ENCODE measurements at regions not wholly inside any gene's neighbourhood (a gene's known extent, or its start where the extent isn't known, plus 50 kb on each side); places are given as distances from the start of the nearest gene placed in this dataset.

- H3K27me3 ChIP-seq (replicated peaks; ENCODE audit: control insufficient read depth, insufficient read depth, low read length): no peaks in the 10 kb centered on the region
- TF ChIP-seq, protein P1, sequence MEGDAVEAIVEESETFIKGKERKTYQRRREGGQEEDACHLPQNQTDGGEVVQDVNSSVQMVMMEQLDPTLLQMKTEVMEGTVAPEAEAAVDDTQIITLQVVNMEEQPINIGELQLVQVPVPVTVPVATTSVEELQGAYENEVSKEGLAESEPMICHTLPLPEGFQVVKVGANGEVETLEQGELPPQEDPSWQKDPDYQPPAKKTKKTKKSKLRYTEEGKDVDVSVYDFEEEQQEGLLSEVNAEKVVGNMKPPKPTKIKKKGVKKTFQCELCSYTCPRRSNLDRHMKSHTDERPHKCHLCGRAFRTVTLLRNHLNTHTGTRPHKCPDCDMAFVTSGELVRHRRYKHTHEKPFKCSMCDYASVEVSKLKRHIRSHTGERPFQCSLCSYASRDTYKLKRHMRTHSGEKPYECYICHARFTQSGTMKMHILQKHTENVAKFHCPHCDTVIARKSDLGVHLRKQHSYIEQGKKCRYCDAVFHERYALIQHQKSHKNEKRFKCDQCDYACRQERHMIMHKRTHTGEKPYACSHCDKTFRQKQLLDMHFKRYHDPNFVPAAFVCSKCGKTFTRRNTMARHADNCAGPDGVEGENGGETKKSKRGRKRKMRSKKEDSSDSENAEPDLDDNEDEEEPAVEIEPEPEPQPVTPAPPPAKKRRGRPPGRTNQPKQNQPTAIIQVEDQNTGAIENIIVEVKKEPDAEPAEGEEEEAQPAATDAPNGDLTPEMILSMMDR (IDR thresholded peaks at IDR 0.05; ENCODE audit: insufficient read depth, low read length, poor library complexity, severe bottlenecking): no peak
- no peak overlapping the region for H3K4me3 ChIP-seq (replicated peaks; ENCODE audit: low read depth, low read length)
- DNase-seq (ENCODE audit: extremely low read depth, insufficient read length): no peak
- H3K36me3 ChIP-seq (ENCODE audit: control insufficient read depth, insufficient read depth, low read length): no peaks in the 10 kb centered on the region
Observed at GRCh38 chr2:238729261-238729935, 118.5 kb upstream of the TWIST2 start.

DNA sequence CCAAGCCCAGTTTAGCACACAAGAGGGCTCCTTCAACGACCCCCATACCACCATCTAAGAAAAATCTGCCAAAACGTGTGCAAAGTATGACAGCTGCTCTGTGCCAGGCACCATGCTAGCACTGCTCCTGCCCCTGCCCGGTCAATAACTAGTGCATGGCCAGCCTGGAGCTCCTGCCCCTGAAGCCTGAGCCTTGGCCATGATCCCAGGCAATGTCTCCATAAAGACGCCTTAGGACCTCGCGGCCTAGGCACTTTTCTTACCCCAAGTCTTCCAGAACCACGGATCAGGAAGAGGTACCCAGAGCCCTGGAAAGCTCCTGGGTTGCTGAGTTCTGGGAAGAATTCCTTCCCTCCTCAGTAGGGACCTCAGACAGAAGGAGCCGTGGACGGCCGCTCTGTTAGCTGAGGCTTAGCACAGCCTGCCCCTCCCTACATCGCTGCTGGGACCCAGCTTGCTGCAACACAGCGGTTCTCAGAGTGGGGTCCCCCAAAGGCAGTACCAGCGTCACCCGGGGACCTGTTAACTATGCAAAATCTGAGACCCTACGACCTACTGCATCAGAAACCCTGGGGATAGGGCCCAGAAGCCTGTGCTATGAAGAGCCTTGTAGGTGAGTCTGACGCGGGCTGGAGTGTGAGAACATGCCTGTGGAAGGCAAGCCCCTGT lies 117.8 kb upstream of the TWIST2 start:
- no peak for DNase-seq (ENCODE audit: extremely low read depth, insufficient read length)
- Histone ChIP-seq H3K27me3 (replicated peaks; ENCODE audit: control insufficient read depth, insufficient read depth, low read length) (no peaks in the 10 kb centered on the region), H3K36me3 (ENCODE audit: control insufficient read depth, insufficient read depth, low read length) (no peaks in the 10 kb centered on the region), H3K4me3 (replicated peaks; ENCODE audit: low read depth, low read length) (no peak overlapping the region)
- TF ChIP-seq, protein P1 (IDR thresholded peaks at IDR 0.05; ENCODE audit: insufficient read depth, low read length, poor library complexity, severe bottlenecking): no peak

GRCh38 chr2:238730881-238731280 lies 117.0 kb upstream of the TWIST2 start:
- DNase-seq (ENCODE audit: extremely low read depth, insufficient read length): no peak
- TF ChIP-seq, protein P1 (IDR thresholded peaks at IDR 0.05; ENCODE audit: insufficient read depth, low read length, poor library complexity, severe bottlenecking): no peak
- Histone ChIP-seq H3K4me3 (replicated peaks; ENCODE audit: low read depth, low read length) (no peak overlapping the region), H3K36me3 (ENCODE audit: control insufficient read depth, insufficient read depth, low read length) (no peaks in the 10 kb centered on the region), H3K27me3 (replicated peaks; ENCODE audit: control insufficient read depth, insufficient read depth, low read length) (no peaks in the 10 kb centered on the region)

GRCh38 chr2:238731961-238732360 lies 115.9 kb upstream of the TWIST2 start:
- TF ChIP-seq, protein P1 (IDR thresholded peaks at IDR 0.05; ENCODE audit: insufficient read depth, low read length, poor library complexity, severe bottlenecking): no peak
- no peak for DNase-seq (ENCODE audit: extremely low read depth, insufficient read length)
- Histone ChIP-seq H3K27me3 (replicated peaks; ENCODE audit: control insufficient read depth, insufficient read depth, low read length) (no peaks in the 10 kb centered on the region), H3K4me3 (replicated peaks; ENCODE audit: low read depth, low read length) (no peak overlapping the region), H3K36me3 (ENCODE audit: control insufficient read depth, insufficient read depth, low read length) (no peaks in the 10 kb centered on the region)

DNA sequence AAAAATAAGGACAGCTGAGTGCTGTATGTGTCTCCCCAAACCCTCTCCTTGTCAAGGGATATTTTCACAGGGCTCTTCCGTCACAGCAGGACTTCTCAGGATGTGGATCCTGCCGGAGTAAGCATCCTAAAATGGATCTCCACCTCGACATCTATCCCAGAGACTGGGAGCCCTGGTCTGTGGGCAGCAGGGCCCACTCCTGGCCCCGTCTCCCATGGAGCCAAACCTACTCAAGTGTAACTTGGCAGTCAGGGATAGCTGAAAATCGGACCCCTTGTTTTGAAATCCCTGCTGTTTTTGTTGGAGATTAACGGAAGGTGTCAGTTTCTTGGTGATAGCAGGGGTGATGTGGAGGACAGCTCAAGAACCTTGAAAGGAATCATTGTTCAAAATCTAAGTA lies 109.0 kb upstream of the TWIST2 start:
- DNase-seq (ENCODE audit: extremely low read depth, insufficient read length): no peak
- no peaks in the 10 kb centered on the region for H3K36me3 ChIP-seq (ENCODE audit: control insufficient read depth, insufficient read depth, low read length)
- H3K27me3 ChIP-seq (replicated peaks; ENCODE audit: control insufficient read depth, insufficient read depth, low read length): no peaks in the 10 kb centered on the region
- TF ChIP-seq, protein P1 (IDR thresholded peaks at IDR 0.05; ENCODE audit: insufficient read depth, low read length, poor library complexity, severe bottlenecking): no peak
- no peak overlapping the region for H3K4me3 ChIP-seq (replicated peaks; ENCODE audit: low read depth, low read length)

All from GM06990 (cell line).